ENCODE measurements at regions not wholly inside any gene's neighbourhood (a gene's known extent, or its start where the extent isn't known, plus 50 kb on each side); places are given as distances from the start of the nearest gene placed in this dataset.
"Not testable (repeated sequence)": the region's sequence is repeated elsewhere in the genome, so short reads cannot be mapped to it uniquely, and the experiment has no call there.

- no peak for DNase-seq (ENCODE audit: low read depth)
- Histone ChIP-seq H3K4me3 (ENCODE audit: low read depth, low read length) (no peak overlapping the region), H3K36me3 (ENCODE audit: control insufficient read depth, insufficient read depth, low read length) (no peaks in the 10 kb centered on the region), H3K27me3 (ENCODE audit: control insufficient read depth, insufficient read depth, low read length) (no peaks in the 10 kb centered on the region)
- ChIA-PET CTCF (no interaction called here), POLR2A (no interaction called here)
- no peak for TF ChIP-seq CTCF (IDR thresholded peaks at IDR 0.05; ENCODE audit: insufficient read depth, low read depth, low read length)
These were observed 314.2 kb upstream of the MYT1L start for GRCh38 chr2:2645162-2645855.

- POLR2A ChIA-PET; H3K27me3 ChIP-seq (ENCODE audit: control insufficient read depth, insufficient read depth, low read length); H3K36me3 ChIP-seq (ENCODE audit: control insufficient read depth, insufficient read depth, low read length); DNase-seq (ENCODE audit: low read depth); CTCF ChIA-PET; H3K4me3 ChIP-seq (ENCODE audit: low read depth, low read length): not testable (repeated sequence)
These were observed 313.7 kb upstream of the MYT1L start for GRCh38 chr2:2644751-2645150.

GRCh38 chr2:2644040-2644439, 313.0 kb upstream of the MYT1L start:
- Histone ChIP-seq H3K4me3 (ENCODE audit: low read depth, low read length) (no peak overlapping the region), H3K36me3 (ENCODE audit: control insufficient read depth, insufficient read depth, low read length) (no peaks in the 10 kb centered on the region), H3K27me3 (ENCODE audit: control insufficient read depth, insufficient read depth, low read length) (no peaks in the 10 kb centered on the region)
- TF ChIP-seq CTCF (IDR thresholded peaks at IDR 0.05; ENCODE audit: insufficient read depth, low read depth, low read length) = no peak
- DNase-seq (ENCODE audit: low read depth) = no peak
- POLR2A ChIA-PET = no interaction called here
- CTCF ChIA-PET = no interaction called here

DNA sequence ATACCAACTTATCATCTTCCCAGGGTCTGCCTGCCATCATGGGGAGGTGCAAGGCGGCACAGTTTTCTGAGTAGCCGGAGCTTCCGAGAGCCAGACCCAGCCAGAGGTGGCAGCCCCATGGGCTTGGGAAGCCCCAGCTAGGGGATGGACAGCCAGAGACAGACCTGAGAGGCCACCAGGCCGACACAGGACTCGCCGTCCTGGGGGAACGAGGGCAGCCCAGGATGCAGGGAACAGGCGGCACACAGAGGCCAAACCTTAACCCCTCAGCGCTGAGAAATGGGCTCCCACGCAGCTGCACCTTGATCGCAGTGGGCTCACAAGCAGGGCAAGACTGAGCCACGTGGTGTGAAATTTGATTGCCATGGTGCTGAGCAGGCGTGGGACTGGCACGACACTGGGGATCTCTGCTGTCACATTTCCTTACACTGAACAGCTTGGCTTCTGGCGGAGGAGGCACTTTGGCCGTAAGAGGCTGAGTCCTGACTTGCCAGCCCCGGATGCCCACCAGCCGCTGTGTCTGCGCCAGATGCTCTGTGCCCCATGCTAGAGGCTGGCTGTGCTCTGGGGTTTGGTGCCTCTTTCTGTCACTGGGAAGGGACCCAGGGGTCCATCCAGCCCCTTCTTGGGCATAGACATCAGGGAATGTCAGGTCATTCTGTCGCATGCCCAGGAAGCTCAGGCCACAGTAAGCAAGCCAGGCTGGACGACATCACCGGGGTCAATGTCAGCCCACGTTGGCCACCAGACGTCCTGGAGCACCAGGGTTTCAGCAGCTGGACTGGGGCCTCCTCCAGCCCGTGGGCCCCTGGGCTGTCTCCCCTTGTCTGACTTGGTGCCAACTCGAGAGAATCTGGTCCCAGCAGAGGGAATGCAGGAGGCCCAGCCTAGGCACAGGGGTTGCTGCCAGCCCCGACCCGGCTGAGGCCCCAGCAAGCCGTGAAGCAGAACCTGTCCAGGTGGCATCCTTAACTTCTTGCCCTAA, 312.1 kb upstream of the MYT1L start:
- ChIA-PET CTCF (no interaction called here), POLR2A (no interaction called here)
- no peak overlapping the region for H3K4me3 ChIP-seq (ENCODE audit: low read depth, low read length)
- TF ChIP-seq CTCF (IDR thresholded peaks at IDR 0.05; ENCODE audit: insufficient read depth, low read depth, low read length) = no peak
- DNase-seq (ENCODE audit: low read depth) = no peak
- H3K36me3 ChIP-seq (ENCODE audit: control insufficient read depth, insufficient read depth, low read length) = no peaks in the 10 kb centered on the region
- no peaks in the 10 kb centered on the region for H3K27me3 ChIP-seq (ENCODE audit: control insufficient read depth, insufficient read depth, low read length)

GRCh38 chr2:2641541-2642410, 310.7 kb upstream of the MYT1L start:
- ChIA-PET POLR2A (no interaction called here), CTCF (no interaction called here)
- Histone ChIP-seq H3K27me3 (ENCODE audit: control insufficient read depth, insufficient read depth, low read length) (no peaks in the 10 kb centered on the region), H3K4me3 (ENCODE audit: low read depth, low read length) (no peak overlapping the region), H3K36me3 (ENCODE audit: control insufficient read depth, insufficient read depth, low read length) (no peaks in the 10 kb centered on the region)
- no peak for TF ChIP-seq CTCF (IDR thresholded peaks at IDR 0.05; ENCODE audit: insufficient read depth, low read depth, low read length)
- no peak for DNase-seq (ENCODE audit: low read depth)
